GM12878 (cell line): ENCODE measurements at regions not wholly inside any gene's neighbourhood (a gene's known extent, or its start where the extent isn't known, plus 50 kb on each side); places are given as distances from the start of the nearest gene placed in this dataset.

ENCODE experiments used
- ATAC-seq: fragments of 200-7000 bp; cut with Tn5 transposase; 3 replicates; pipeline ENCODE4 v1.9.1; 2020; ENCODE audit warnings: mild to moderate bottlenecking, moderate library complexity
- BruUV-seq: library from RNA; stranded (reverse); fragments of 400-500 nt; replicated peaks from 2 replicates; lab custom pipeline; 2021; lab: Mats Ljungman, UMichigan
- CTCF ChIA-PET: fragments of 300-600 bp; sonication (Branson Sonifier 250); formaldehyde crosslinking; extraction: SDS; loops from one replicate; lab custom pipeline; 2021; ENCODE audit warnings: inconsistent platforms; lab: Yijun Ruan, JAX
- POLR2A ChIA-PET: fragments of 350-600 bp; formaldehyde crosslinking; extraction: SDS; loops from one replicate; lab custom pipeline; 2021; ENCODE audit warnings: inconsistent platforms; lab: Charles Lee
- RAD21 ChIA-PET: fragments of 300-600 bp; sonication (Branson Sonifier 250); formaldehyde crosslinking; loops from one replicate; lab custom pipeline; 2023; ENCODE audit warnings: antibody characterized with exemption; ENCODE audit not compliant: unreplicated experiment; lab: Charles Lee
- SMC1A ChIA-PET: fragments of 300-600 bp; sonication (Branson Sonifier 250); formaldehyde crosslinking; loops from one replicate; lab custom pipeline; 2023; ENCODE audit not compliant: unreplicated experiment, uncharacterized antibody; lab: Charles Lee
- DNase-seq: peaks from one replicate; pipeline ENCODE4 v3.0.0-alpha.2; 2011; ENCODE audit warnings: low read depth, low spot score
- FAIRE-seq: peaks from 3 replicates; lab custom pipeline; 2011; peaks lifted over from hg19 to GRCh38; lab: Jason Lieb, UNC
- H2AFZ ChIP-seq: 2 replicates; pipeline ENCODE4 v1.6.0; 2011; ENCODE audit warnings: low read depth, low read length, control low read depth; ENCODE audit not compliant: control insufficient read depth
- H3K27ac ChIP-seq: 2 replicates; pipeline ENCODE4 v1.5.1; 2011; ENCODE audit warnings: control low read depth; ENCODE audit not compliant: control insufficient read depth, insufficient read depth
- H3K27me3 ChIP-seq, 2 experiments: replicated peaks in 1 of 2; 2 replicates each; pipeline versions ENCODE4 v1.6.0 to v1.6.1; 2011; ENCODE audit warnings: low read length in 1 of 2; ENCODE audit not compliant: control insufficient read depth in 2 of 2, insufficient read depth in 2 of 2
- H3K36me3 ChIP-seq, 2 experiments: 2 replicates each; pipeline ENCODE4 v1.5.1; 2011; ENCODE audit warnings: low read length in 1 of 2; ENCODE audit not compliant: control insufficient read depth in 2 of 2, insufficient read depth in 2 of 2
- H3K4me1 ChIP-seq: 2 replicates; pipeline ENCODE4 v1.6.1; 2011; ENCODE audit warnings: mild to moderate bottlenecking, low read length, moderate library complexity, mixed read lengths; ENCODE audit not compliant: control insufficient read depth, insufficient read depth
- H3K4me2 ChIP-seq: 2 replicates; pipeline ENCODE4 v1.6.0; 2011; ENCODE audit warnings: control low read depth; ENCODE audit not compliant: control insufficient read depth, insufficient read depth
- H3K4me3 ChIP-seq: fragments of 200-600 bp; sonication (generic); 2 replicates; pipeline ENCODE4 v1.5.1; 2016
- H3K79me2 ChIP-seq: 2 replicates; pipeline ENCODE4 v1.6.0; 2011; ENCODE audit warnings: low read length; ENCODE audit not compliant: control insufficient read depth, insufficient read depth
- H3K9ac ChIP-seq: 2 replicates; pipeline ENCODE4 v1.8.0; 2011; ENCODE audit warnings: low read length, control low read depth, mixed read lengths; ENCODE audit not compliant: control insufficient read depth, insufficient read depth
- H3K9me3 ChIP-seq: replicated peaks from 3 replicates; pipeline ENCODE4 v1.5.1; 2011; ENCODE audit warnings: mild to moderate bottlenecking, low read length; ENCODE audit not compliant: control insufficient read depth, insufficient read depth
- H4K20me1 ChIP-seq: 2 replicates; pipeline ENCODE4 v1.6.0; 2011; ENCODE audit not compliant: control insufficient read depth, insufficient read depth
- CEBPB ChIP-seq, 2 experiments: fragments of 150-350 bp in 1 of 2; IDR thresholded peaks; 2 replicates each; pipeline ENCODE4 v1.6.1; 2012 to 2014; ENCODE audit warnings: low read depth in 2 of 2, low read length in 2 of 2, borderline replicate concordance in 1 of 2, inconsistent platforms in 1 of 2
- FOXK2 ChIP-seq: fragments of 450-650 bp; IDR thresholded peaks from 2 replicates; pipeline ENCODE4 v1.6.1; 2017; ENCODE audit warnings: mild to moderate bottlenecking, moderate library complexity
- KDM1A ChIP-seq: fragments of 200-600 bp; sonication (generic); IDR thresholded peaks from 2 replicates; pipeline ENCODE4 v1.6.1; 2016; ENCODE audit warnings: borderline replicate concordance
- LARP7 ChIP-seq: fragments of 450-650 bp; IDR thresholded peaks from 2 replicates; pipeline ENCODE4 v1.6.1; 2017; ENCODE audit warnings: mild to moderate bottlenecking
- MTA2 ChIP-seq: fragments of 450-650 bp; IDR thresholded peaks from 2 replicates; pipeline ENCODE4 v1.6.1; 2016; ENCODE audit warnings: low read depth, mild to moderate bottlenecking, moderate library complexity
- POLR2AphosphoS2 ChIP-seq: IDR thresholded peaks from 2 replicates; pipeline ENCODE4 v1.6.1; 2011; ENCODE audit warnings: low read depth, mild to moderate bottlenecking, low read length, improper control_type of control experiment, moderate library complexity
- SMARCA5 ChIP-seq: fragments of 450-650 bp; IDR thresholded peaks from 2 replicates; pipeline ENCODE4 v1.6.1; 2017; ENCODE audit warnings: mild to moderate bottlenecking
- ZNF274 ChIP-seq: IDR thresholded peaks from one replicate; pipeline ENCODE4 v1.8.0; 2011; ENCODE audit not compliant: insufficient read length, insufficient read depth
- WGBS: methylation state at CpG from one replicate; pipeline ENCODE4 v1.1.6; 2016; ENCODE audit warnings: low lambda C conversion rate; ENCODE audit not compliant: insufficient replicate concordance, insufficient coverage; ENCODE audit errors: missing lambda C conversion rate; 5-methylcytosine and 5-hydroxymethylcytosine counted together
- in situ Hi-C: fragments of 300-500 bp; cut with MboI; formaldehyde crosslinking; loops from 9 replicates; pipeline ENCODE4 v1.14.3; 2018; ENCODE audit warnings: mixed read lengths
- intact Hi-C: fragments of 100-400 bp; cut with micrococcal nuclease; formaldehyde crosslinking; loops from one replicate; pipeline ENCODE4 v1.14.2; 2022; ENCODE audit not compliant: unreplicated experiment

GRCh38 chr11:20289732-20290131 is 73.8 kb upstream of the HTATIP2 start (continued):
- no peak for TF ChIP-seq POLR2AphosphoS2
- TF ChIP-seq SMARCA5: no peak
- TF ChIP-seq MTA2: no peak
- TF ChIP-seq ZNF274: no peak
- no peak for TF ChIP-seq LARP7

- POLR2A ChIA-PET: no interaction called here
- no TSS peak for BruUV-seq
- no peaks in the 10 kb centered on the region; the same call in 2 of the 3 replicates for H3K9me3 ChIP-seq
- no peak overlapping the region for H3K27ac ChIP-seq
- intact Hi-C loops (no loop called here), in situ Hi-C loops (no loop called here)
- FAIRE-seq: no peak
- CTCF ChIA-PET: interaction anchor here (1.2 kb wide), 1 partner anchor 10 kb away, joined by 3 read pairs; no protein-coding TSS in a partner anchor
- H3K4me2 ChIP-seq: no peak overlapping the region
- H3K9ac ChIP-seq: no peak overlapping the region
- no peak overlapping the region for H2AFZ ChIP-seq
- RAD21 ChIA-PET: no interaction called here
- no peaks in the 10 kb centered on the region for H3K79me2 ChIP-seq
- ATAC-seq: no peak
- SMC1A ChIA-PET: interaction anchor here (1.0 to 1.3 kb wide), 2 partner anchors 12 to 88 kb away, joined by 3 to 4 read pairs; no protein-coding TSS in a partner anchor
- TF ChIP-seq KDM1A: no peak
- no peak for TF ChIP-seq CEBPB (IDR thresholded peaks at IDR 0.05; ENCODE audit: borderline replicate concordance in 1 of 2, low read depth in 2 of 2, low read length in 2 of 2)
- TF ChIP-seq FOXK2: no peak
- DNase-seq: no peak
- H3K4me1 ChIP-seq: no peaks in the 10 kb centered on the region
- no peaks in the 10 kb centered on the region for H4K20me1 ChIP-seq
- no peaks in the 10 kb centered on the region; a peak in 1 of 4 replicates for H3K27me3 ChIP-seq
- 0% methylated on average over 1 of the region's 1 CpG for WGBS
- H3K4me3 ChIP-seq: no peak overlapping the region
- H3K36me3 ChIP-seq: no peaks in the 10 kb centered on the region
Observed at GRCh38 chr11:20283475-20283874, 80.0 kb upstream of the HTATIP2 start.
